HCT116 (cell line): ENCODE measurements at regions not wholly inside any gene's neighbourhood (a gene's known extent, or its start where the extent isn't known, plus 50 kb on each side); places are given as distances from the start of the nearest gene placed in this dataset.

ENCODE experiments used
- ATAC-seq: fragments of 200-7000 bp; cut with Tn5 transposase; 2 replicates; pipeline ENCODE4 v1.9.1; 2020; ENCODE audit warnings: mild to moderate bottlenecking, moderate library complexity
- BruUV-seq: library from RNA; stranded (reverse); fragments of 400-500 nt; replicated peaks from 2 replicates; lab custom pipeline; 2021; lab: Mats Ljungman, UMichigan
- CTCF ChIA-PET: fragments of 300-600 bp; sonication (Branson Sonifier 250); formaldehyde crosslinking; loops from one replicate; lab custom pipeline; 2021; ENCODE audit warnings: antibody characterized with exemption; lab: Charles Lee
- POLR2A ChIA-PET: fragments of 300-600, 350-600 bp; sonication (Branson Sonifier 250); formaldehyde crosslinking; loops from one replicate; lab custom pipeline; 2021; ENCODE audit warnings: antibody characterized with exemption; lab: Charles Lee
- RAD21 ChIA-PET, 2 experiments: fragments of 300-600 bp; sonication (Branson Sonifier 250); formaldehyde crosslinking; loops; one replicate each; lab custom pipeline; 2023; ENCODE audit warnings: low total read pairs in 2 of 2; ENCODE audit not compliant: uncharacterized antibody in 2 of 2, unreplicated experiment in 2 of 2, low non-redundant PET in 1 of 2; lab: Charles Lee
- DNase-seq: peaks from one replicate; pipeline ENCODE4 v3.0.0-alpha.2; 2010; ENCODE audit warnings: low read depth, low spot score
- H2AFZ ChIP-seq: fragments of 200-600 bp; shearing (Covaris generic), sonication (generic); 2 replicates; pipeline ENCODE4 v1.6.1; 2017; ENCODE audit warnings: low read depth, mixed run types, mixed read lengths, antibody characterized with exemption, low read length; ENCODE audit not compliant: poor library complexity, severe bottlenecking
- H3K27ac ChIP-seq: 2 replicates; pipeline ENCODE4 v1.5.1; 2012; ENCODE audit warnings: low read depth, low read length
- H3K27me3 ChIP-seq: fragments of 200-600 bp; sonication (generic); 2 replicates; pipeline ENCODE4 v1.6.1; 2016; ENCODE audit warnings: mixed run types, low read length, mixed read lengths; ENCODE audit not compliant: insufficient read depth
- H3K36me3 ChIP-seq, 2 experiments: fragments of 200-500 bp in 1 of 2; fragments of 200-600 bp in 1 of 2; sonication (Bioruptor generic) in 1 of 2; sonication (generic) in 1 of 2; 2 replicates each; pipeline versions ENCODE4 v1.5.1 to v1.6.1; 2014 to 2016; ENCODE audit warnings: low read length in 2 of 2, inconsistent platforms in 1 of 2, mixed read lengths in 1 of 2, mixed run types in 1 of 2; ENCODE audit not compliant: insufficient read depth in 2 of 2, control insufficient read depth in 1 of 2
- H3K4me1 ChIP-seq, 2 experiments: fragments of 200-600 bp in 1 of 2; sonication (generic) in 1 of 2; 2 replicates each; pipeline versions ENCODE4 v1.5.1 to v1.6.1; 2012 to 2017; ENCODE audit warnings: low read length in 2 of 2, inconsistent platforms in 1 of 2, mild to moderate bottlenecking in 1 of 2, mixed read lengths in 1 of 2, mixed run types in 1 of 2, moderate library complexity in 1 of 2; ENCODE audit not compliant: insufficient read depth in 2 of 2, control insufficient read depth in 1 of 2
- H3K4me2 ChIP-seq: fragments of 200-600 bp; sonication (generic); 2 replicates; pipeline ENCODE4 v1.6.1; 2017; ENCODE audit warnings: mixed run types, low read length, mixed read lengths
- H3K4me3 ChIP-seq, 2 experiments: fragments of 200-600 bp in 1 of 2; sonication (generic) in 1 of 2; replicated peaks in 1 of 2; 2 replicates each; pipeline ENCODE4 v1.5.1; 2011 to 2016; ENCODE audit warnings: low read length in 2 of 2, control low read depth in 1 of 2, low read depth in 1 of 2, mild to moderate bottlenecking in 1 of 2, mixed read lengths in 1 of 2, mixed run types in 1 of 2
- H3K79me2 ChIP-seq: fragments of 200-600 bp; sonication (generic); 2 replicates; pipeline ENCODE4 v1.6.1; 2017; ENCODE audit warnings: mild to moderate bottlenecking, mixed run types, low read length, moderate library complexity, mixed read lengths; ENCODE audit not compliant: insufficient read depth
- H3K9ac ChIP-seq: fragments of 200-600 bp; sonication (generic); 2 replicates; pipeline ENCODE4 v1.6.1; 2016; ENCODE audit warnings: low read length, mixed read lengths
- H3K9me2 ChIP-seq: fragments of 200-600 bp; sonication (generic), shearing (Covaris generic); 2 replicates; pipeline ENCODE4 v1.6.1; 2017; ENCODE audit warnings: mixed run types, mild to moderate bottlenecking, moderate library complexity; ENCODE audit not compliant: insufficient read depth
- H3K9me3 ChIP-seq, 2 experiments: fragments of 200-500 bp in 1 of 2; fragments of 200-600 bp in 1 of 2; sonication (Bioruptor generic) in 1 of 2; sonication (generic) in 1 of 2; 2 replicates each; pipeline ENCODE4 v1.6.1; 2014 to 2017; ENCODE audit warnings: low read length in 2 of 2, mixed read lengths in 2 of 2, inconsistent platforms in 1 of 2, low read depth in 1 of 2, mild to moderate bottlenecking in 1 of 2, mixed run types in 1 of 2, moderate library complexity in 1 of 2; ENCODE audit not compliant: control insufficient read depth in 1 of 2, insufficient read depth in 1 of 2
- H4K20me1 ChIP-seq: fragments of 200-600 bp; sonication (generic), shearing (Covaris generic); 2 replicates; pipeline ENCODE4 v1.6.1; 2017; ENCODE audit warnings: mixed run types, mild to moderate bottlenecking, moderate library complexity; ENCODE audit not compliant: insufficient read depth
- CBX3 ChIP-seq: IDR thresholded peaks from 2 replicates; pipeline ENCODE4 v1.6.1; 2012; ENCODE audit warnings: low read depth
- CEBPB ChIP-seq: IDR thresholded peaks from 2 replicates; pipeline ENCODE4 v1.6.1; 2012; ENCODE audit warnings: low read depth
- EGR1 ChIP-seq: IDR thresholded peaks from 2 replicates; pipeline ENCODE4 v1.6.1; 2012; ENCODE audit warnings: low read depth
- ELF1 ChIP-seq: IDR thresholded peaks from 2 replicates; pipeline ENCODE4 v1.6.1; 2012; ENCODE audit warnings: low read depth, borderline replicate concordance
- EZH2phosphoT487 ChIP-seq: fragments of 200-600 bp; IDR thresholded peaks from 2 replicates; pipeline ENCODE4 v1.6.1; 2018; ENCODE audit warnings: antibody characterized with exemption, borderline replicate concordance
- FOSL1 ChIP-seq: IDR thresholded peaks from 2 replicates; pipeline ENCODE4 v1.6.1; 2012; ENCODE audit warnings: low read depth
- JUND ChIP-seq: IDR thresholded peaks from 2 replicates; pipeline ENCODE4 v1.6.1; 2012
- RAD21 ChIP-seq: IDR thresholded peaks from 2 replicates; pipeline ENCODE4 v1.6.1; 2012; ENCODE audit warnings: low read depth, mild to moderate bottlenecking
- REST ChIP-seq: IDR thresholded peaks from 2 replicates; pipeline ENCODE4 v1.6.1; 2012; ENCODE audit warnings: low read depth
- SRF ChIP-seq: IDR thresholded peaks from 2 replicates; pipeline ENCODE4 v1.6.1; 2012; ENCODE audit warnings: low read depth
- TCF7L2 ChIP-seq: IDR thresholded peaks from 2 replicates; pipeline ENCODE4 v1.7.0; 2011; ENCODE audit warnings: borderline replicate concordance, inconsistent platforms; ENCODE audit not compliant: insufficient read depth, insufficient read length; ENCODE audit errors: extremely low read depth
- ZFX ChIP-seq: fragments of 450-650 bp; IDR thresholded peaks from 2 replicates; pipeline ENCODE4 v1.6.1; 2017
- intact Hi-C: fragments of 100-400 bp; cut with micrococcal nuclease; formaldehyde crosslinking; loops from 2 replicates; pipeline ENCODE4 v1.10.0; 2022

DNA sequence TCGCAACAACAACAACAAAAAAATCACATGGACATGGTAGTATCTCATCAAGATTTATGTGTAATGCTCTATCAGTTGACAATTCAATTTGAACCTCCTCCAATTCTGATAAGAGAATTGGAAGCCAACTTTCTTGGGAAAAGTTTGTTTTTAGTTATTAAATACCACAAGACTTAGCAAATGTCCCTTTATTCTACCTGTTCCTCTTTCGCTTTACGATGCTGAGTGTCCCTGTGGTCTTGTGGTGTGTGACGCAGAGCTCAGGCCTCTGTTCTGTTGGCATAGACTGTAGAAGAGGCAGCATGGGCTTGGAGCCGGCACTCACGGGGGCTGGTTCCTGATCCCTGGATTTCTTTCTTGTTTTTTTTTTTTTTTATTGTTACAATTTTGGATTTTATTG lies 76.7 kb downstream of the PSMB1 start:
- H3K4me2 ChIP-seq: no peak overlapping the region
- no peak for TF ChIP-seq EZH2phosphoT487
- TF ChIP-seq SRF: no peak
- TF ChIP-seq ZFX: no peak
- no peak for TF ChIP-seq CEBPB
- no peak for TF ChIP-seq EGR1
- no peak for TF ChIP-seq ELF1
- no peak for TF ChIP-seq CBX3
- no peak for TF ChIP-seq JUND
- TF ChIP-seq FOSL1: no peak
- no peak for TF ChIP-seq TCF7L2
- TF ChIP-seq RAD21: no peak
- TF ChIP-seq REST: no peak
- DNase-seq: no peak
- H3K4me3 ChIP-seq: no peak overlapping the region
- H3K9me3 ChIP-seq: no peaks in the 10 kb centered on the region
- no peak overlapping the region for H3K9ac ChIP-seq
- intact Hi-C loops: no loop called here
- no peak overlapping the region for H2AFZ ChIP-seq
- H3K27ac ChIP-seq: no peak overlapping the region
- H3K36me3 ChIP-seq: no peaks in the 10 kb centered on the region
- no TSS peak for BruUV-seq
- H3K9me2 ChIP-seq: no peaks in the 10 kb centered on the region
- no peaks in the 10 kb centered on the region for H3K4me1 ChIP-seq
- peaks cover 8% of the 10 kb centered on the region; the same call in 1 of the 2 replicates for H3K27me3 ChIP-seq
- ChIA-PET RAD21 (no interaction called here), CTCF (no interaction called here), POLR2A (no interaction called here)
- ATAC-seq: no peak
- H3K79me2 ChIP-seq: no peaks in the 10 kb centered on the region
- no peaks in the 10 kb centered on the region for H4K20me1 ChIP-seq
